GM12864 (cell line): ENCODE measurements at regions not wholly inside any gene's neighbourhood (a gene's known extent, or its start where the extent isn't known, plus 50 kb on each side); places are given as distances from the start of the nearest gene placed in this dataset.

Experiments
- DNase-seq: peaks from one replicate; pipeline ENCODE4 v3.0.0-alpha.2; 2011; ENCODE audit warnings: low read depth
- H3K4me3 ChIP-seq: 2 replicates; pipeline ENCODE4 v1.5.1; 2011; ENCODE audit warnings: mild to moderate bottlenecking, low read depth, low read length, control low read depth
- CTCF ChIP-seq: IDR thresholded peaks from 2 replicates; pipeline ENCODE4 v1.5.1; 2011; ENCODE audit warnings: low read depth, mild to moderate bottlenecking, moderate library complexity, low read length, control low read depth, inconsistent platforms; ENCODE audit errors: missing control alignments

- DNase-seq, result no peak
- H3K4me3 ChIP-seq, result no peak overlapping the region
- no peak for TF ChIP-seq CTCF
Measured at GRCh38 chr2:3126911-3127621, 250.6 kb downstream of the EIPR1 start.

GRCh38 chr2:3126171-3126910 lies 251.3 kb downstream of the EIPR1 start:
- no peak for TF ChIP-seq CTCF
- no peak overlapping the region for H3K4me3 ChIP-seq
- no peak for DNase-seq

GRCh38 chr2:3125761-3126130 lies 251.9 kb downstream of the EIPR1 start:
- no peak for TF ChIP-seq CTCF
- DNase-seq, result no peak

GRCh38 chr2:3125001-3125760 lies 252.4 kb downstream of the EIPR1 start:
- no peak overlapping the region for H3K4me3 ChIP-seq
- no peak for DNase-seq
- no peak for TF ChIP-seq CTCF

More at GRCh38 chr2:3125761-3126130, 251.9 kb downstream of the EIPR1 start:
- H3K4me3 ChIP-seq, result no peak overlapping the region

DNA sequence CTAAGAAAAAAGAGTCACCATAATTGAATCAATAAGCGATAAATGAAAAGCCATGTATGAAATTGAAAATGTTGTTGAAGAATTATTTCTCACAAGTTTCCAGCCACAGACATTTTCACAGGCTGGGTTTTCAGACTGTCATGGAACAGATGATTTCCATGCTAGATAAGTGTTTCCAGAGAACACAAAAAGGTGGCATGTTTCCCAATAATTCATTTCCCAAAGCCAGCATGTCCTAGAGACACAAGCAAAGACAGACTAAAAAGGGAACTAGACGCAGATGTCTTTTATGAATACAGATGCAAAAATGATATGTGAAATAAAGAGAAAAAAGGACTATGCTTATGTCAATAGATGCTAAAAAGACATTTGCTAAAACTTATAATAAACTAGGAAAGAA lies 255.1 kb downstream of the EIPR1 start:
- no peak for DNase-seq
- TF ChIP-seq CTCF, result no peak
- no peak overlapping the region for H3K4me3 ChIP-seq

DNA sequence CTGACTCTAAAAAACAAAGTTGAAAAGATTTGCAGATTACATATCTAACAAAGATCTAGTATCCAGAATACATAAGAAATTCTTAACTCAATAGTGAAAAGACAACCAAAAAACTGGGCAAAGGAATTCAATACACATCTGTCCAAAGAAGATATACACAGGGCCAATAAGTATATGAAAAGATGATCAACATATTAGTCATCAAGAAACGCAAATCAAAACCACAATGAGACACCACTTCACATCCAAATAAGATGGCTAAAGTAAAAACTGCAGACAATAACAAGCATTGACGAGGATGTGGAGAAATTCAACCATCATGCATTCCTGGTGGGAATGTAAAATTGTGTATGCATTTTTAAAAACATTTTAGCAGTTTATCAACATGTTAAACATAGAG lies 256.0 kb downstream of the EIPR1 start:
- no peak for TF ChIP-seq CTCF
- H3K4me3 ChIP-seq, result no peak overlapping the region
- no peak for DNase-seq
